ENCODE measurements at regions not wholly inside any gene's neighbourhood (a gene's known extent, or its start where the extent isn't known, plus 50 kb on each side); places are given as distances from the start of the nearest gene placed in this dataset.

DNA sequence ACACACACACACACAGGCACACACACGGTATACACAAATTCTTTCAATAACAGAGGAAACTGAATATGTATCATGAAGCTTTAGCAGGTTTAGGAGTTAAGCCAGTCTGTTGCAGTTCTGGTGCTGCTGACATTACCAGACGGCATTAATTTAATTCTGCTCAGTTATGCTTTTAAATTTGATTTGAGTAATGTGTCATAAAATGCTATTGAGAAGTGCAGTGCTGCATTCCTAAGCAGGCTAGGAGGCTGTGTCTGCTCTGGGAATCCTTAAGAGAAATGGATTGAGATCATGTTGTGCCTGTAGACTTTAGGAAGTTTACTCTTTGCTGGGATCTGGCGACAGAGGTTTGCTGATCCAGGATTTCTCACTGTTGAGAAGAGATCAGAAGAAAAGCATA is 733.8 kb downstream of the BRINP1 start:
- TF ChIP-seq, protein P1, sequence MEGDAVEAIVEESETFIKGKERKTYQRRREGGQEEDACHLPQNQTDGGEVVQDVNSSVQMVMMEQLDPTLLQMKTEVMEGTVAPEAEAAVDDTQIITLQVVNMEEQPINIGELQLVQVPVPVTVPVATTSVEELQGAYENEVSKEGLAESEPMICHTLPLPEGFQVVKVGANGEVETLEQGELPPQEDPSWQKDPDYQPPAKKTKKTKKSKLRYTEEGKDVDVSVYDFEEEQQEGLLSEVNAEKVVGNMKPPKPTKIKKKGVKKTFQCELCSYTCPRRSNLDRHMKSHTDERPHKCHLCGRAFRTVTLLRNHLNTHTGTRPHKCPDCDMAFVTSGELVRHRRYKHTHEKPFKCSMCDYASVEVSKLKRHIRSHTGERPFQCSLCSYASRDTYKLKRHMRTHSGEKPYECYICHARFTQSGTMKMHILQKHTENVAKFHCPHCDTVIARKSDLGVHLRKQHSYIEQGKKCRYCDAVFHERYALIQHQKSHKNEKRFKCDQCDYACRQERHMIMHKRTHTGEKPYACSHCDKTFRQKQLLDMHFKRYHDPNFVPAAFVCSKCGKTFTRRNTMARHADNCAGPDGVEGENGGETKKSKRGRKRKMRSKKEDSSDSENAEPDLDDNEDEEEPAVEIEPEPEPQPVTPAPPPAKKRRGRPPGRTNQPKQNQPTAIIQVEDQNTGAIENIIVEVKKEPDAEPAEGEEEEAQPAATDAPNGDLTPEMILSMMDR (IDR thresholded peaks at IDR 0.05; ENCODE audit: low read length) = no peak
- no peak for TF ChIP-seq EZH2 (IDR thresholded peaks at IDR 0.05; ENCODE audit: borderline replicate concordance, low read length)

All from OCI-LY1 (cell line).